ENCODE measurements at regions not wholly inside any gene's neighbourhood (a gene's known extent, or its start where the extent isn't known, plus 50 kb on each side); places are given as distances from the start of the nearest gene placed in this dataset.
"Not testable (repeated sequence)": the region's sequence is repeated elsewhere in the genome, so short reads cannot be mapped to it uniquely, and the experiment has no call there.

GRCh38 chr13:62280590-62280989, 864.9 kb upstream of the PCDH20 start:
- DNase-seq (ENCODE audit: low read depth): no peak

- no peak for DNase-seq (ENCODE audit: low read depth)
Observed at GRCh38 chr13:62278271-62278670, 862.6 kb upstream of the PCDH20 start.

- no peak for DNase-seq (ENCODE audit: low read depth)
Observed at GRCh38 chr13:62251734-62252133, 836.1 kb upstream of the PCDH20 start.

- DNase-seq (ENCODE audit: low read depth): peak; percentile 41
Observed at GRCh38 chr13:62250501-62251201, 835.0 kb upstream of the PCDH20 start.

GRCh38 chr13:62246581-62246980, 830.9 kb upstream of the PCDH20 start:
- DNase-seq (ENCODE audit: low read depth): peak; percentile 0

GRCh38 chr13:62243106-62243505, 827.5 kb upstream of the PCDH20 start:
- DNase-seq (ENCODE audit: low read depth): no peak

- no peak for DNase-seq (ENCODE audit: low read depth)
Observed at GRCh38 chr13:62234780-62235440, 819.3 kb upstream of the PCDH20 start.

- DNase-seq (ENCODE audit: low read depth): no peak
Observed at GRCh38 chr13:62210951-62211350, 795.3 kb upstream of the PCDH20 start.

- no peak for DNase-seq (ENCODE audit: low read depth)
Observed at GRCh38 chr13:62209529-62209928, 793.9 kb upstream of the PCDH20 start.

GRCh38 chr13:62207388-62207787, 791.7 kb upstream of the PCDH20 start:
- no peak for DNase-seq (ENCODE audit: low read depth)

GRCh38 chr13:62206165-62206564, 790.5 kb upstream of the PCDH20 start:
- DNase-seq (ENCODE audit: low read depth): no peak

- no peak for DNase-seq (ENCODE audit: low read depth)
Observed at GRCh38 chr13:62205273-62205672, 789.6 kb upstream of the PCDH20 start.

GRCh38 chr13:62194371-62194770, 778.7 kb upstream of the PCDH20 start:
- no peak for DNase-seq (ENCODE audit: low read depth)

GRCh38 chr13:62193919-62194318, 778.3 kb upstream of the PCDH20 start:
- no peak for DNase-seq (ENCODE audit: low read depth)

- no peak for DNase-seq (ENCODE audit: low read depth)
Observed at GRCh38 chr13:62185631-62186255, 770.1 kb upstream of the PCDH20 start.

GRCh38 chr13:62176051-62176450, 760.4 kb upstream of the PCDH20 start:
- DNase-seq (ENCODE audit: low read depth): no peak

- DNase-seq (ENCODE audit: low read depth): no peak
Observed at GRCh38 chr13:62173958-62174357, 758.3 kb upstream of the PCDH20 start.

GRCh38 chr13:62171697-62172096, 756.0 kb upstream of the PCDH20 start:
- DNase-seq (ENCODE audit: low read depth): no peak

GRCh38 chr13:62168891-62169290, 753.2 kb upstream of the PCDH20 start:
- DNase-seq (ENCODE audit: low read depth): no peak

GRCh38 chr13:62167650-62168172, 752.1 kb upstream of the PCDH20 start:
- DNase-seq (ENCODE audit: low read depth): no peak

- DNase-seq (ENCODE audit: low read depth): no peak
Observed at GRCh38 chr13:62162860-62163259, 747.2 kb upstream of the PCDH20 start.

- no peak for DNase-seq (ENCODE audit: low read depth)
Observed at GRCh38 chr13:62158520-62158919, 742.9 kb upstream of the PCDH20 start.

- DNase-seq (ENCODE audit: low read depth): not testable (repeated sequence)
Observed at GRCh38 chr13:62151724-62152123, 736.1 kb upstream of the PCDH20 start.
